ENCODE measurements at regions not wholly inside any gene's neighbourhood (a gene's known extent, or its start where the extent isn't known, plus 50 kb on each side); places are given as distances from the start of the nearest gene placed in this dataset.

DNA sequence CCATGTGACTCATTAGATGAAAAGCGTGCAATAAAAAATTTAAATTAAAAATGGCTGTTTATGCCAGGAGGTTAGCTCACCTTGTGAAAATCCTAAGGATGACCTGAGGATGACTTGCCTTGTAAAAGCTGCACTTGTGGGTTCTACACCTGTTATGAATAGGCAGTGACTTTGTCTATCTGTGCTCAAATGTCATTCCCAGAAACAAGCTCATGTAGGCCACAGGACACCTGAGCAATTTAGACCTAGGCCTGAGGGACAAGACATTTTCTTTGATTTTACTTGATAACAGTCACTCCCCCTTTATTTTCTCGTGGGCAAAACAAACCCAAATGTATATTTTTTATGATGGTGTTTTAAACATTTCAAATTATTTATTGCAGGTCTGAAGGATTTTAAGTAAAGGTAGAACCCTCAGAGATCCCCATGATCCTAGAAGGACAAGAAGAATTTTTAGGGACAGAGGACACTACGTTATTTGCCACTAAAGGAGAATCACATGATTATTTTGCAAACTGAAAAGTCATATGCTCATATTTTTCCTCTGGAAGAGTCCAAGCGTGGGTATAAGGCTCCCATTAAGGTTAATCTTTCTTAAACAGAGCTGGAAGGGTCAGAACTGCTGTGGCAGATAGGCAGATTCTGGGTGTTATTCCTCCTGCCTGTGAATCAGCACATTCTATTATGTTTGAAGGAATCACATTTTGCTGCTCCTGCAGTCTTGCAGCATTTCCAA is 277.5 kb upstream of the MAN1A1 start (continued):
- TF ChIP-seq, protein P1, sequence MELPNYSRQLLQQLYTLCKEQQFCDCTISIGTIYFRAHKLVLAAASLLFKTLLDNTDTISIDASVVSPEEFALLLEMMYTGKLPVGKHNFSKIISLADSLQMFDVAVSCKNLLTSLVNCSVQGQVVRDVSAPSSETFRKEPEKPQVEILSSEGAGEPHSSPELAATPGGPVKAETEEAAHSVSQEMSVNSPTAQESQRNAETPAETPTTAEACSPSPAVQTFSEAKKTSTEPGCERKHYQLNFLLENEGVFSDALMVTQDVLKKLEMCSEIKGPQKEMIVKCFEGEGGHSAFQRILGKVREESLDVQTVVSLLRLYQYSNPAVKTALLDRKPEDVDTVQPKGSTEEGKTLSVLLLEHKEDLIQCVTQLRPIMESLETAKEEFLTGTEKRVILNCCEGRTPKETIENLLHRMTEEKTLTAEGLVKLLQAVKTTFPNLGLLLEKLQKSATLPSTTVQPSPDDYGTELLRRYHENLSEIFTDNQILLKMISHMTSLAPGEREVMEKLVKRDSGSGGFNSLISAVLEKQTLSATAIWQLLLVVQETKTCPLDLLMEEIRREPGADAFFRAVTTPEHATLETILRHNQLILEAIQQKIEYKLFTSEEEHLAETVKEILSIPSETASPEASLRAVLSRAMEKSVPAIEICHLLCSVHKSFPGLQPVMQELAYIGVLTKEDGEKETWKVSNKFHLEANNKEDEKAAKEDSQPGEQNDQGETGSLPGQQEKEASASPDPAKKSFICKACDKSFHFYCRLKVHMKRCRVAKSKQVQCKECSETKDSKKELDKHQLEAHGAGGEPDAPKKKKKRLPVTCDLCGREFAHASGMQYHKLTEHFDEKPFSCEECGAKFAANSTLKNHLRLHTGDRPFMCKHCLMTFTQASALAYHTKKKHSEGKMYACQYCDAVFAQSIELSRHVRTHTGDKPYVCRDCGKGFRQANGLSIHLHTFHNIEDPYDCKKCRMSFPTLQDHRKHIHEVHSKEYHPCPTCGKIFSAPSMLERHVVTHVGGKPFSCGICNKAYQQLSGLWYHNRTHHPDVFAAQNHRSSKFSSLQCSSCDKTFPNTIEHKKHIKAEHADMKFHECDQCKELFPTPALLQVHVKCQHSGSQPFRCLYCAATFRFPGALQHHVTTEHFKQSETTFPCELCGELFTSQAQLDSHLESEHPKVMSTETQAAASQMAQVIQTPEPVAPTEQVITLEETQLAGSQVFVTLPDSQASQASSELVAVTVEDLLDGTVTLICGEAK (IDR thresholded peaks at IDR 0.05) = no peak
- TF ChIP-seq, protein P1 (CRISPR knock-in tag; IDR thresholded peaks at IDR 0.05) = no peak
- TF ChIP-seq, protein P2, sequence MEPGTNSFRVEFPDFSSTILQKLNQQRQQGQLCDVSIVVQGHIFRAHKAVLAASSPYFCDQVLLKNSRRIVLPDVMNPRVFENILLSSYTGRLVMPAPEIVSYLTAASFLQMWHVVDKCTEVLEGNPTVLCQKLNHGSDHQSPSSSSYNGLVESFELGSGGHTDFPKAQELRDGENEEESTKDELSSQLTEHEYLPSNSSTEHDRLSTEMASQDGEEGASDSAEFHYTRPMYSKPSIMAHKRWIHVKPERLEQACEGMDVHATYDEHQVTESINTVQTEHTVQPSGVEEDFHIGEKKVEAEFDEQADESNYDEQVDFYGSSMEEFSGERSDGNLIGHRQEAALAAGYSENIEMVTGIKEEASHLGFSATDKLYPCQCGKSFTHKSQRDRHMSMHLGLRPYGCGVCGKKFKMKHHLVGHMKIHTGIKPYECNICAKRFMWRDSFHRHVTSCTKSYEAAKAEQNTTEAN (CRISPR knock-in tag; IDR thresholded peaks at IDR 0.05) = no peak
- TF ChIP-seq FOXA3 (CRISPR knock-in tag; conservative IDR thresholded peaks at IDR 0.05 in 1 of 2, IDR thresholded peaks at IDR 0.05 in 1 of 2) = no peak
- TF ChIP-seq, protein P3, sequence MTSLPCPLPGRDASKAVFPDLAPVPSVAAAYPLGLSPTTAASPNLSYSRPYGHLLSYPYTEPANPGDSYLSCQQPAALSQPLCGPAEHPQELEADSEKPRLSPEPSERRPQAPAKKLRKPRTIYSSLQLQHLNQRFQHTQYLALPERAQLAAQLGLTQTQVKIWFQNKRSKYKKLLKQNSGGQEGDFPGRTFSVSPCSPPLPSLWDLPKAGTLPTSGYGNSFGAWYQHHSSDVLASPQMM (CRISPR knock-in tag; IDR thresholded peaks at IDR 0.05) = no peak
- 0 out of 2 replicates have a peak, but pooled peaks have one; percentile 23 for TF ChIP-seq NFRKB (IDR thresholded peaks at IDR 0.05; ENCODE audit: low read depth)
- no peak for TF ChIP-seq ZNF133 (CRISPR knock-in tag; IDR thresholded peaks at IDR 0.05)
- peak; percentile 89 for TF ChIP-seq RNF2 (IDR thresholded peaks at IDR 0.05)
- no peak for TF ChIP-seq ZSCAN32 (CRISPR knock-in tag; IDR thresholded peaks at IDR 0.05)
- TF ChIP-seq MTA3 (IDR thresholded peaks at IDR 0.05; ENCODE audit: borderline replicate concordance) = peak; percentile 63; the same call in 1 of the 2 replicates
- TF ChIP-seq KAT2B (IDR thresholded peaks at IDR 0.05; ENCODE audit: low read depth, low read length) = no peak
- TF ChIP-seq, protein P4, sequence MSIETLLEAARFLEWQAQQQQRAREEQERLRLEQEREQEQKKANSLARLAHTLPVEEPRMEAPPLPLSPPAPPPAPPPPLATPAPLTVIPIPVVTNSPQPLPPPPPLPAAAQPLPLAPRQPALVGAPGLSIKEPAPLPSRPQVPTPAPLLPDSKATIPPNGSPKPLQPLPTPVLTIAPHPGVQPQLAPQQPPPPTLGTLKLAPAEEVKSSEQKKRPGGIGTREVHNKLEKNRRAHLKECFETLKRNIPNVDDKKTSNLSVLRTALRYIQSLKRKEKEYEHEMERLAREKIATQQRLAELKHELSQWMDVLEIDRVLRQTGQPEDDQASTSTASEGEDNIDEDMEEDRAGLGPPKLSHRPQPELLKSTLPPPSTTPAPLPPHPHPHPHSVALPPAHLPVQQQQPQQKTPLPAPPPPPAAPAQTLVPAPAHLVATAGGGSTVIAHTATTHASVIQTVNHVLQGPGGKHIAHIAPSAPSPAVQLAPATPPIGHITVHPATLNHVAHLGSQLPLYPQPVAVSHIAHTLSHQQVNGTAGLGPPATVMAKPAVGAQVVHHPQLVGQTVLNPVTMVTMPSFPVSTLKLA (conservative IDR thresholded peaks at IDR 0.05) = peak in 1 of 2 experiments; percentile 67; a peak in 2 of 4 replicates
- TF ChIP-seq BCOR (IDR thresholded peaks at IDR 0.05) = 0 out of 2 replicates have a peak, but pooled peaks have one; percentile 20
- TF ChIP-seq POLR2B (IDR thresholded peaks at IDR 0.05; ENCODE audit: low read depth, partially characterized antibody) = no peak
- TF ChIP-seq HNRNPL (IDR thresholded peaks at IDR 0.05; ENCODE audit: low read depth, low read length) = no peak
- TF ChIP-seq HIVEP1 (CRISPR knock-in tag; IDR thresholded peaks at IDR 0.05) = no peak
- TF ChIP-seq NUFIP1 (IDR thresholded peaks at IDR 0.05; ENCODE audit: partially characterized antibody) = no peak
